ENCODE measurements at regions not wholly inside any gene's neighbourhood (a gene's known extent, or its start where the extent isn't known, plus 50 kb on each side); places are given as distances from the start of the nearest gene placed in this dataset.

DNA sequence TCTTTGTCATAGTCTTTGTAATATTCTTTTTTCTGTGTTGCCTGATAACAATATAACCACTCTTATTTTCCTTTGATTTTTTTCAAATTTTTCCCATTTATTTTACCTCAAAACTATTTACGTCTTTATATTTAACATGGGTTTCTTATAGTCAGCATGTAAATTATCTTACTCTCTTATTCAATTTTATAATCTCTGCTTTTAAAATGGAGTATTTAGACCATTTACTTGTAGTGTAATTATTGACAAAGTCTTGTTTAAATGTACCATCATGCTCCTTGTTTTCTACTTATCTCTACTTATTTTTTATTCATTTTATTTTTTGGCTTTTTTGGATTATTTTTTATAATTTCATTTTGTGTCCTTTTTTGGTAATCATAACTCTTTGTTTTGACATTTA is 476.5 kb upstream of the MAP3K7 start:
- Histone ChIP-seq H3K56ac (ENCODE audit: insufficient read length, low read depth, low read length) (no peak overlapping the region), H3K4me1 (ENCODE audit: insufficient read depth, low read length) (no peaks in the 10 kb centered on the region), H3K4me2 (ENCODE audit: insufficient read depth, insufficient read length, low read length) (no peak overlapping the region), H2BK5ac (ENCODE audit: insufficient read length, low read length) (no peak overlapping the region), H3K79me1 (ENCODE audit: insufficient read depth, low read depth, low read length, poor library complexity, severe bottlenecking) (no peaks in the 10 kb centered on the region), H3T11ph (ENCODE audit: low read length) (no peak overlapping the region), H2BK12ac (ENCODE audit: insufficient read length, low read depth, low read length) (no peak overlapping the region), H2AFZ (ENCODE audit: low read length) (no peak overlapping the region), H3K23me2 (ENCODE audit: insufficient read length, low read depth, low read length, poor library complexity, severe bottlenecking) (no peaks in the 10 kb centered on the region), H3K79me2 (ENCODE audit: insufficient read depth, low read length) (no peaks in the 10 kb centered on the region), H4K8ac (replicated peaks; ENCODE audit: insufficient read length, low read depth, low read length) (no peak overlapping the region), H3K9me3 (ENCODE audit: control insufficient read depth, low read depth, low read length) (no peaks in the 10 kb centered on the region), H4K5ac (ENCODE audit: insufficient read length, low read depth, low read length) (no peak overlapping the region), H3K18ac (ENCODE audit: insufficient read length, low read depth, low read length) (no peak overlapping the region), H3K9ac (ENCODE audit: extremely low read depth, insufficient read length, low read length) (no peak overlapping the region), H2BK20ac (ENCODE audit: low read depth, low read length, poor library complexity, severe bottlenecking) (no peak overlapping the region), H4K20me1 (ENCODE audit: control insufficient read depth, insufficient read depth, insufficient read length) (no peaks in the 10 kb centered on the region), H3K14ac (ENCODE audit: insufficient read depth, low read length) (no peak overlapping the region), H4K91ac (ENCODE audit: insufficient read length, low read depth, low read length) (no peak overlapping the region), H3K23ac (ENCODE audit: insufficient read length, low read depth, low read length) (no peak overlapping the region), H2AK5ac (ENCODE audit: insufficient read length, low read length) (no peak overlapping the region), H2BK15ac (ENCODE audit: low read depth, low read length) (no peak overlapping the region), H3K4ac (ENCODE audit: low read depth, low read length) (no peak overlapping the region), H3K27ac (ENCODE audit: insufficient read length, low read depth, low read length) (no peak overlapping the region), H2BK120ac (ENCODE audit: low read depth, low read length, poor library complexity, severe bottlenecking) (no peak overlapping the region), H3K27me3 (ENCODE audit: insufficient read depth, low read length) (no peaks in the 10 kb centered on the region)
- H3K4me1 Mint-ChIP-seq = no peaks in the 10 kb centered on the region
- peaks cover 10 to 13% of the 10 kb centered on the region in 2 experiments; a peak in 3 of 5 replicates for H3K9me3 Mint-ChIP-seq
- TF ChIP-seq, protein P1, sequence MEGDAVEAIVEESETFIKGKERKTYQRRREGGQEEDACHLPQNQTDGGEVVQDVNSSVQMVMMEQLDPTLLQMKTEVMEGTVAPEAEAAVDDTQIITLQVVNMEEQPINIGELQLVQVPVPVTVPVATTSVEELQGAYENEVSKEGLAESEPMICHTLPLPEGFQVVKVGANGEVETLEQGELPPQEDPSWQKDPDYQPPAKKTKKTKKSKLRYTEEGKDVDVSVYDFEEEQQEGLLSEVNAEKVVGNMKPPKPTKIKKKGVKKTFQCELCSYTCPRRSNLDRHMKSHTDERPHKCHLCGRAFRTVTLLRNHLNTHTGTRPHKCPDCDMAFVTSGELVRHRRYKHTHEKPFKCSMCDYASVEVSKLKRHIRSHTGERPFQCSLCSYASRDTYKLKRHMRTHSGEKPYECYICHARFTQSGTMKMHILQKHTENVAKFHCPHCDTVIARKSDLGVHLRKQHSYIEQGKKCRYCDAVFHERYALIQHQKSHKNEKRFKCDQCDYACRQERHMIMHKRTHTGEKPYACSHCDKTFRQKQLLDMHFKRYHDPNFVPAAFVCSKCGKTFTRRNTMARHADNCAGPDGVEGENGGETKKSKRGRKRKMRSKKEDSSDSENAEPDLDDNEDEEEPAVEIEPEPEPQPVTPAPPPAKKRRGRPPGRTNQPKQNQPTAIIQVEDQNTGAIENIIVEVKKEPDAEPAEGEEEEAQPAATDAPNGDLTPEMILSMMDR (conservative IDR thresholded peaks at IDR 0.05) = no peak
- no peak overlapping the region for H3K27ac Mint-ChIP-seq
- H3K27me3 Mint-ChIP-seq (ENCODE audit: low read depth) = no peaks in the 10 kb centered on the region
- DNase-seq = no peak
- H3K36me3 Mint-ChIP-seq (ENCODE audit: insufficient read depth in 1 of 3, low read depth in 3 of 3) = peaks cover 0 to 4% (median 0%) of the 10 kb centered on the region in 3 experiments; a peak in 1 of 7 replicates
- 100% methylated on average over 1 of the region's 1 CpG for WGBS (ENCODE audit: extremely low coverage, insufficient read length, low lambda C conversion rate)
- H3K4me3 Mint-ChIP-seq = no peak overlapping the region

All from H9 (cell line).